ENCODE measurements at regions not wholly inside any gene's neighbourhood (a gene's known extent, or its start where the extent isn't known, plus 50 kb on each side); places are given as distances from the start of the nearest gene placed in this dataset.

DNA sequence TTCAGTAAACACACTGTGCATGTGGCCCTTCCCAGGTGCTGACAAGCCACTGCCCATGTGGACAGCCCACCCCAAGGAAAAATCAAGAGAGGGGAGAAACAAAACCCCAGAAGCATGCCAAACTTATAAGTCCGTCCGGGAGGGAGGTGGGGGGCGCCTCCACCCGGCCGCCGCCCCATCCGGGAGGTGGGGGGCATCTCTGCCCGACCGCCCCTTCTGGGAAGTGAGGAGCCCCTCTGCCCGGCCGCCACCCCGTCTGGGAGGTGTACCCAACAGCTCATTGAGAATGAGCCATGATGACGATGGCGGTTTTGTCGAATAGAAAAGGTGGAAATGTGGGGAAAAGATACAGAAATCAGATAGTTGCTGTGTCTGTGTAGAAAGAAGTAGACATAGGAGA lies 53.8 kb upstream of the C2CD4B start:
- peaks cover 29% of the 10 kb centered on the region for H3K36me3 Mint-ChIP-seq
- H3K4me1 Mint-ChIP-seq, result no peaks in the 10 kb centered on the region
- H3K27ac Mint-ChIP-seq, result no peak overlapping the region
- no peak for DNase-seq (ENCODE audit: low spot score)
- no peak for ATAC-seq
- peaks cover 41% of the 10 kb centered on the region for H3K9me3 Mint-ChIP-seq
- H3K4me3 Mint-ChIP-seq, result no peak overlapping the region
- CTCF ChIA-PET, result no interaction called here
- TF ChIP-seq ZNF232 (CRISPR knock-in tag; IDR thresholded peaks at IDR 0.05) (no peak), ETV6 (CRISPR knock-in tag; IDR thresholded peaks at IDR 0.05) (no peak), FOXJ3 (CRISPR knock-in tag; IDR thresholded peaks at IDR 0.05; ENCODE audit: borderline replicate concordance) (no peak)
- POLR2A ChIA-PET, result interaction anchor here (0.6 kb wide), 1 partner anchor 212 kb away, joined by 4 read pairs; no protein-coding TSS in a partner anchor
- H3K27me3 Mint-ChIP-seq (ENCODE audit: low read depth), result peaks cover 3% of the 10 kb centered on the region; the same call in 1 of the 2 replicates

DNA sequence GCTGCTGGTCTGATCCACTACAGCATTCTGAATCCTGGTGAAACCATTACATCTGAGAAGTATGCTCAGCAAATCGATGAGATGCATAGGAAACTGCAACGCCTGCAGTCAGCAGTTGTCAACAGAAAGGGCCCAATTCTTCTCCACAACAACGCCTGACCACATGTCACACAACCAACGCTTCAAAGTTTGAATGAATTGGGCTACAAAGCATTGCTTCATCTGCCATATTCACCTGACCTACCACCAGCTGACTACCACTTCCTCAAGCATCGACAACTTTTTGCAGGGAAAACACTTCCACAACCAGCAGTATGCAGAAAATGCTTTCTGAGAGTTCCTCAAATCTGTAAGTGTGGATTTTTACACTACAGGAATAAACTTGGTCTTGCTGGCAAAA lies 54.7 kb upstream of the C2CD4B start:
- CTCF ChIA-PET, result no interaction called here
- no peaks in the 10 kb centered on the region for H3K4me1 Mint-ChIP-seq
- no peak overlapping the region for H3K27ac Mint-ChIP-seq
- DNase-seq (ENCODE audit: low spot score), result no peak
- H3K36me3 Mint-ChIP-seq, result peaks cover 29% of the 10 kb centered on the region
- H3K27me3 Mint-ChIP-seq (ENCODE audit: low read depth), result peaks cover 3% of the 10 kb centered on the region; the same call in 1 of the 2 replicates
- no peak for TF ChIP-seq ATF1 (CRISPR knock-in tag; IDR thresholded peaks at IDR 0.05)
- TF ChIP-seq, protein P1, sequence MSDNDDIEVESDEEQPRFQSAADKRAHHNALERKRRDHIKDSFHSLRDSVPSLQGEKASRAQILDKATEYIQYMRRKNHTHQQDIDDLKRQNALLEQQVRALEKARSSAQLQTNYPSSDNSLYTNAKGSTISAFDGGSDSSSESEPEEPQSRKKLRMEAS (CRISPR knock-in tag; IDR thresholded peaks at IDR 0.05), result no peak
- no peak for TF ChIP-seq ZNF425 (CRISPR knock-in tag; conservative IDR thresholded peaks at IDR 0.05)
- no peak for TF ChIP-seq ZNF317 (CRISPR knock-in tag; IDR thresholded peaks at IDR 0.05; ENCODE audit: borderline replicate concordance, low read depth)
- no peak for TF ChIP-seq GTF2I (CRISPR knock-in tag; conservative IDR thresholded peaks at IDR 0.05)
- TF ChIP-seq, protein P2, sequence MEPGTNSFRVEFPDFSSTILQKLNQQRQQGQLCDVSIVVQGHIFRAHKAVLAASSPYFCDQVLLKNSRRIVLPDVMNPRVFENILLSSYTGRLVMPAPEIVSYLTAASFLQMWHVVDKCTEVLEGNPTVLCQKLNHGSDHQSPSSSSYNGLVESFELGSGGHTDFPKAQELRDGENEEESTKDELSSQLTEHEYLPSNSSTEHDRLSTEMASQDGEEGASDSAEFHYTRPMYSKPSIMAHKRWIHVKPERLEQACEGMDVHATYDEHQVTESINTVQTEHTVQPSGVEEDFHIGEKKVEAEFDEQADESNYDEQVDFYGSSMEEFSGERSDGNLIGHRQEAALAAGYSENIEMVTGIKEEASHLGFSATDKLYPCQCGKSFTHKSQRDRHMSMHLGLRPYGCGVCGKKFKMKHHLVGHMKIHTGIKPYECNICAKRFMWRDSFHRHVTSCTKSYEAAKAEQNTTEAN (CRISPR knock-in tag; IDR thresholded peaks at IDR 0.05), result no peak
- TF ChIP-seq MLX (CRISPR knock-in tag; IDR thresholded peaks at IDR 0.05), result no peak
- TF ChIP-seq FOXP1 (CRISPR knock-in tag; IDR thresholded peaks at IDR 0.05; ENCODE audit: borderline replicate concordance), result no peak
- TF ChIP-seq ZNF138 (CRISPR knock-in tag; conservative IDR thresholded peaks at IDR 0.05), result no peak
- TF ChIP-seq, protein P3, sequence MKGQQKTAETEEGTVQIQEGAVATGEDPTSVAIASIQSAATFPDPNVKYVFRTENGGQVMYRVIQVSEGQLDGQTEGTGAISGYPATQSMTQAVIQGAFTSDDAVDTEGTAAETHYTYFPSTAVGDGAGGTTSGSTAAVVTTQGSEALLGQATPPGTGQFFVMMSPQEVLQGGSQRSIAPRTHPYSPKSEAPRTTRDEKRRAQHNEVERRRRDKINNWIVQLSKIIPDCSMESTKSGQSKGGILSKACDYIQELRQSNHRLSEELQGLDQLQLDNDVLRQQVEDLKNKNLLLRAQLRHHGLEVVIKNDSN (CRISPR knock-in tag; IDR thresholded peaks at IDR 0.05), result no peak
- TF ChIP-seq NR3C1 (CRISPR knock-in tag; conservative IDR thresholded peaks at IDR 0.05; ENCODE audit: low read depth), result no peak
- no peak for TF ChIP-seq JAZF1 (CRISPR knock-in tag; IDR thresholded peaks at IDR 0.05)
- TF ChIP-seq ZNF121 (CRISPR knock-in tag; IDR thresholded peaks at IDR 0.05), result no peak
- TF ChIP-seq, protein P4, sequence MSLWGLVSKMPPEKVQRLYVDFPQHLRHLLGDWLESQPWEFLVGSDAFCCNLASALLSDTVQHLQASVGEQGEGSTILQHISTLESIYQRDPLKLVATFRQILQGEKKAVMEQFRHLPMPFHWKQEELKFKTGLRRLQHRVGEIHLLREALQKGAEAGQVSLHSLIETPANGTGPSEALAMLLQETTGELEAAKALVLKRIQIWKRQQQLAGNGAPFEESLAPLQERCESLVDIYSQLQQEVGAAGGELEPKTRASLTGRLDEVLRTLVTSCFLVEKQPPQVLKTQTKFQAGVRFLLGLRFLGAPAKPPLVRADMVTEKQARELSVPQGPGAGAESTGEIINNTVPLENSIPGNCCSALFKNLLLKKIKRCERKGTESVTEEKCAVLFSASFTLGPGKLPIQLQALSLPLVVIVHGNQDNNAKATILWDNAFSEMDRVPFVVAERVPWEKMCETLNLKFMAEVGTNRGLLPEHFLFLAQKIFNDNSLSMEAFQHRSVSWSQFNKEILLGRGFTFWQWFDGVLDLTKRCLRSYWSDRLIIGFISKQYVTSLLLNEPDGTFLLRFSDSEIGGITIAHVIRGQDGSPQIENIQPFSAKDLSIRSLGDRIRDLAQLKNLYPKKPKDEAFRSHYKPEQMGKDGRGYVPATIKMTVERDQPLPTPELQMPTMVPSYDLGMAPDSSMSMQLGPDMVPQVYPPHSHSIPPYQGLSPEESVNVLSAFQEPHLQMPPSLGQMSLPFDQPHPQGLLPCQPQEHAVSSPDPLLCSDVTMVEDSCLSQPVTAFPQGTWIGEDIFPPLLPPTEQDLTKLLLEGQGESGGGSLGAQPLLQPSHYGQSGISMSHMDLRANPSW (CRISPR knock-in tag; conservative IDR thresholded peaks at IDR 0.05; ENCODE audit: low read depth), result no peak
- no peak overlapping the region for H3K4me3 Mint-ChIP-seq
- no peak for ATAC-seq
- POLR2A ChIA-PET, result interaction anchor here (0.6 kb wide), 1 partner anchor 213 kb away, joined by 4 read pairs; no protein-coding TSS in a partner anchor
- H3K9me3 Mint-ChIP-seq, result peaks cover 40% of the 10 kb centered on the region
